ENCODE measurements at regions not wholly inside any gene's neighbourhood (a gene's known extent, or its start where the extent isn't known, plus 50 kb on each side); places are given as distances from the start of the nearest gene placed in this dataset.

DNA sequence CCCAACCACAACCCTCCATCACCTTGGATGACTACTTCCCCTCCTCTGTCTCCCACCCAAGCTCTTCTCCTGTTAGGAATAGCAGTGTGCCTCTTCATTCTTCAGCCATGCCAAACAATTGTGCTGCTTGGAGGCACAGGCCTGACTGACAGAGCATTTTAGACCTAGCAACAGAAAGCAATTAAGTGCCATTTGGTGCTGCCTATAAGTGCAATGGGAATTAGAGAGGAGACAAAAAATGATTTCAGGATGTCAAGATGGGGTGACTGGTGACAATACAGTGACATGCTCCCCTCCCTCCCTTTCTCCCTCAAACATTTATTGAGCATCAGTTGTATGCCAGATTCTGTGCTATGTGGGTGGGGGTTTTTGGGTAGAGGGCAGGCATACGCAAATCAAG lies 322.6 kb upstream of the MOCS1 start:
- no peak overlapping the region for H3K4me2 ChIP-seq
- ChIA-PET POLR2A (ENCODE audit: unreplicated experiment) (no interaction called here), CTCF (no interaction called here)
- H3K9me3 ChIP-seq (ENCODE audit: insufficient read depth, low read depth): no peaks in the 10 kb centered on the region
- no TSS peak for BruUV-seq (replicated peaks)
- H3K36me3 ChIP-seq (ENCODE audit: low read depth): no peaks in the 10 kb centered on the region
- no peak for DNase-seq
- no peak overlapping the region for H2AFZ ChIP-seq
- intact Hi-C loops (cut with micrococcal nuclease; ENCODE audit: unreplicated experiment): no loop called here
- no peaks in the 10 kb centered on the region for H3K4me1 ChIP-seq (replicated peaks; ENCODE audit: insufficient read depth)
- H3K27ac ChIP-seq: no peak overlapping the region
- H3K79me2 ChIP-seq (ENCODE audit: low read depth): no peaks in the 10 kb centered on the region
- H3K9me2 ChIP-seq (ENCODE audit: insufficient read depth): no peaks in the 10 kb centered on the region
- no peaks in the 10 kb centered on the region for H3F3A ChIP-seq (ENCODE audit: insufficient read depth, low read depth)
- H3K4me3 ChIP-seq: no peak overlapping the region
- H4K20me1 ChIP-seq (ENCODE audit: insufficient read depth): no peaks in the 10 kb centered on the region
- 0 out of 2 replicates have a peak, but pooled peaks cover 6% of the 10 kb centered on the region for H3K27me3 ChIP-seq (ENCODE audit: insufficient read depth, low read depth)
- TF ChIP-seq CTCF (conservative IDR thresholded peaks at IDR 0.05) (no peak), EZH2 (IDR thresholded peaks at IDR 0.05; ENCODE audit: low read depth) (no peak)

DNA sequence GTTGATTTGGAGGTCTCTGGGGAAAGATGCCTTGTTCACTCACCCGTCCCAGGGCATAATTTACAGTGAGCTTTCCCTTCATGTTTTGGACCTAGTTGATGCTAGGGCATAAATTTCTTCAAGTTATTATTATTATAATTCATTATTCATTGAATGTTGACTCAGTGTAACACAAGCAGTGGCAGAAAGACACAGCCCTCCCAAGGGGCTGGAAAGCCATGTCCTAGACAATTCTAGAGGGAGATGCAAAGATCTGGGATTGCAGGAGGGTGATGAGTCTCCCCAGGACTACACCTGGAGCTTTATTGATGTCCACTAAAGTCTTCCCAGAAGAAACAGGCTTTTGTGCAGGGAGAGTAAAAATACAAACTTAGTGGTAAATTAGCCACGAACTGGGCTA lies 322.0 kb upstream of the MOCS1 start:
- no TSS peak for BruUV-seq (replicated peaks)
- no peak for DNase-seq
- POLR2A ChIA-PET (ENCODE audit: unreplicated experiment): no interaction called here
- Histone ChIP-seq H3K27ac (no peak overlapping the region), H3K36me3 (ENCODE audit: low read depth) (no peaks in the 10 kb centered on the region), H3K9me3 (ENCODE audit: insufficient read depth, low read depth) (no peaks in the 10 kb centered on the region), H3K4me3 (no peak overlapping the region), H3K4me2 (no peak overlapping the region), H3K79me2 (ENCODE audit: low read depth) (no peaks in the 10 kb centered on the region), H3K27me3 (ENCODE audit: insufficient read depth, low read depth) (0 out of 2 replicates have a peak, but pooled peaks cover 6% of the 10 kb centered on the region), H3F3A (ENCODE audit: insufficient read depth, low read depth) (no peaks in the 10 kb centered on the region), H3K9me2 (ENCODE audit: insufficient read depth) (no peaks in the 10 kb centered on the region), H2AFZ (no peak overlapping the region), H3K4me1 (replicated peaks; ENCODE audit: insufficient read depth) (no peaks in the 10 kb centered on the region), H4K20me1 (ENCODE audit: insufficient read depth) (no peaks in the 10 kb centered on the region)
- intact Hi-C loops (cut with micrococcal nuclease; ENCODE audit: unreplicated experiment): no loop called here
- CTCF ChIA-PET: no interaction called here
- TF ChIP-seq CTCF (conservative IDR thresholded peaks at IDR 0.05): no peak
- TF ChIP-seq EZH2 (IDR thresholded peaks at IDR 0.05; ENCODE audit: low read depth): no peak

DNA sequence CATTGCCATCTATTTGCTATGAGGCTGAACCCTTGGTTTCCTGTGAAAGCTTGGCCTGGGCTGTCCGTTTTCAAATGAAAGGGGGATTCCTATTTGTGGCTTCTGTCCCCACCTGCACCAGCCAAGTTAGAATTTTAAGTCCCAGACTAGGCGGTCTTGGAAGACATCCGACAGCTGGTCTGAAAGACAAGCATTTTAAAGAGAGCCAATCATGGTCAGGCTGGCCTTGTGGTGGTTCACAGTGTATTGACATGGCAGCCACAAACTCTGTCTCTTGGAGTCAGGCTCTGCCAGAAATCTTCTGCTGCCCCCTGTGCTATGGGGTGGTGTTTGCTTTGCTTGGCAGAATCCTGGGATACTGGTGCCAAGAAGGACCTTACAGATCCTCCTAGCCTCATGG lies 319.2 kb upstream of the MOCS1 start:
- Histone ChIP-seq H3K4me3 (no peak overlapping the region), H3K27ac (no peak overlapping the region), H3K27me3 (ENCODE audit: insufficient read depth, low read depth) (0 out of 2 replicates have a peak, but pooled peaks cover 6% of the 10 kb centered on the region), H3K9me3 (ENCODE audit: insufficient read depth, low read depth) (no peaks in the 10 kb centered on the region), H2AFZ (no peak overlapping the region), H4K20me1 (ENCODE audit: insufficient read depth) (no peaks in the 10 kb centered on the region), H3K36me3 (ENCODE audit: low read depth) (no peaks in the 10 kb centered on the region), H3K79me2 (ENCODE audit: low read depth) (no peaks in the 10 kb centered on the region), H3K4me2 (no peak overlapping the region), H3K4me1 (replicated peaks; ENCODE audit: insufficient read depth) (no peaks in the 10 kb centered on the region), H3F3A (ENCODE audit: insufficient read depth, low read depth) (no peaks in the 10 kb centered on the region), H3K9me2 (ENCODE audit: insufficient read depth) (no peaks in the 10 kb centered on the region)
- CTCF ChIA-PET: no interaction called here
- no peak for TF ChIP-seq CTCF (conservative IDR thresholded peaks at IDR 0.05)
- no peak for TF ChIP-seq EZH2 (IDR thresholded peaks at IDR 0.05; ENCODE audit: low read depth)
- DNase-seq: no peak
- intact Hi-C loops (cut with micrococcal nuclease; ENCODE audit: unreplicated experiment): no loop called here
- BruUV-seq (replicated peaks): no TSS peak
- POLR2A ChIA-PET (ENCODE audit: unreplicated experiment): no interaction called here
